Adrenal gland (tissue), 9 donors: ENCODE measurements at regions not wholly inside any gene's neighbourhood (a gene's known extent, or its start where the extent isn't known, plus 50 kb on each side); places are given as distances from the start of the nearest gene placed in this dataset.

Source experiments
- DNase-seq, 7 donors: peaks; one replicate each; pipeline ENCODE4 v3.0.0-alpha.2; 2019 to 2020
- H3K27ac ChIP-seq, 5 donors: fragments of 200-600 bp; sonication (generic) in 4 of 5; 1 replicate in 3 of 5; 2 replicates in 2 of 5; pipeline versions ENCODE4 v1.5.1 to v1.8.0; 2016 to 2020; ENCODE audit warnings: mild to moderate bottlenecking in 1 of 5
- H3K27me3 ChIP-seq: fragments of 200-600 bp; 2 replicates; pipeline ENCODE4 v1.8.0; 2021
- H3K36me3 ChIP-seq, 2 donors: fragments of 200-600 bp; replicated peaks in 1 of 2; 1 replicate in 1 of 2; 2 replicates in 1 of 2; pipeline versions ENCODE4 v1.5.1 to v1.8.0; 2018 to 2022
- H3K4me1 ChIP-seq, 2 donors: fragments of 200-600 bp; replicated peaks in 1 of 2; 1 replicate in 1 of 2; 2 replicates in 1 of 2; pipeline versions ENCODE4 v1.5.1 to v1.8.0; 2018 to 2021
- H3K4me3 ChIP-seq, 4 donors: fragments of 200-600 bp; sonication (generic) in 3 of 4; one replicate each; pipeline ENCODE4 v1.5.1; 2016 to 2018
- H3K9me3 ChIP-seq, 3 donors: fragments of 200-600 bp; sonication (generic) in 1 of 3; replicated peaks in 1 of 3; 1 replicate in 2 of 3; 2 replicates in 1 of 3; pipeline versions ENCODE4 v1.5.1 to v1.8.0; 2016 to 2021
- CTCF ChIP-seq, 6 experiments: fragments of 450-650 bp in 4 of 6; fragments of 200-600 bp in 2 of 6; sonication (generic) in 1 of 6; IDR thresholded peaks; 1 replicate in 5 of 6; 2 replicates in 1 of 6; pipeline versions ENCODE4 v1.5.1 to v1.8.0; 2016 to 2021; ENCODE audit warnings: antibody characterized with exemption in 6 of 6, mild to moderate bottlenecking in 2 of 6, moderate library complexity in 1 of 6
- POLR2A ChIP-seq, 2 donors: fragments of 450-650 bp; IDR thresholded peaks; one replicate each; pipeline ENCODE4 v1.6.1; 2017; ENCODE audit warnings: antibody characterized with exemption in 2 of 2, mild to moderate bottlenecking in 2 of 2, moderate library complexity in 1 of 2
- WGBS, 4 donors: extraction: QIAGEN DNeasy Blood & Tissue Kit in 2 of 4; methylation state at CpG; one replicate each; pipeline versions ENCODE4 v1.1.5 to v1.1.7; 2013 to 2017; 5-methylcytosine and 5-hydroxymethylcytosine counted together
- intact Hi-C, 2 donors: fragments of 100-400 bp; cut with DNase I; formaldehyde crosslinking; loops; one replicate each; pipeline versions ENCODE4 v1.14.1 to v1.15.0; 2022 to 2023
- donor health status: healthy with polysubstance abuse.
- donor health status: Bipolar disorder and iron deficiency.
- donor health status: DM: yes; HTN: yes; CAD: no.
- donor health status: DM: no; HTN: no; CAD: no.
- donor health status: DM: no; HTN: no; CAD: no.

- Histone ChIP-seq H3K27me3 (no peaks in the 10 kb centered on the region), H3K36me3 (no peaks in the 10 kb centered on the region), H3K27ac (no peak overlapping the region), H3K4me3 (no peak overlapping the region), H3K4me1 (no peaks in the 10 kb centered on the region), H3K9me3 (no peaks in the 10 kb centered on the region)
- intact Hi-C loops: no loop called here
- 59 to 62% (median 61%) methylated on average over 4 of the region's 4 CpGs for WGBS, 4 donors
- no peak for DNase-seq
- TF ChIP-seq POLR2A (IDR thresholded peaks at IDR 0.05) (no peak), CTCF (IDR thresholded peaks at IDR 0.05) (no peak)
Observed at GRCh38 chr7:86149024-86149665, 494.6 kb upstream of the GRM3 start.

- H3K4me1 ChIP-seq: no peaks in the 10 kb centered on the region
- H3K9me3 ChIP-seq: no peaks in the 10 kb centered on the region
- H3K27me3 ChIP-seq: no peaks in the 10 kb centered on the region
- DNase-seq: no peak
- intact Hi-C loops: no loop called here
- TF ChIP-seq CTCF (IDR thresholded peaks at IDR 0.05): no peak
- no peak for TF ChIP-seq POLR2A (IDR thresholded peaks at IDR 0.05)
- WGBS, 4 donors: 57 to 76% (median 63%) methylated on average over 2 of the region's 2 CpGs
- H3K4me3 ChIP-seq: no peak overlapping the region
- H3K36me3 ChIP-seq: no peaks in the 10 kb centered on the region
- H3K27ac ChIP-seq: no peak overlapping the region
Observed at GRCh38 chr7:86148501-86148900, 495.2 kb upstream of the GRM3 start.

GRCh38 chr7:86137343-86137742 lies 506.4 kb upstream of the GRM3 start:
- intact Hi-C loops: no loop called here
- TF ChIP-seq CTCF (IDR thresholded peaks at IDR 0.05): no peak
- TF ChIP-seq POLR2A (IDR thresholded peaks at IDR 0.05): no peak

GRCh38 chr7:86130268-86130667 lies 513.4 kb upstream of the GRM3 start:
- no peak overlapping the region for H3K4me3 ChIP-seq
- no peak for TF ChIP-seq POLR2A (IDR thresholded peaks at IDR 0.05)
- no peak for TF ChIP-seq CTCF (IDR thresholded peaks at IDR 0.05)
- no peaks in the 10 kb centered on the region for H3K27me3 ChIP-seq
- intact Hi-C loops: no loop called here
- H3K27ac ChIP-seq: no peak overlapping the region
- H3K36me3 ChIP-seq: no peaks in the 10 kb centered on the region
- H3K9me3 ChIP-seq: peaks cover 0 to 4% (median 0%) of the 10 kb centered on the region in 3 donors
- WGBS, 4 donors: 87 to 95% (median 89%) methylated on average over 8 to 10 of the region's 10 CpGs
- no peak for DNase-seq
- H3K4me1 ChIP-seq: no peaks in the 10 kb centered on the region

More at GRCh38 chr7:86137343-86137742, 506.4 kb upstream of the GRM3 start:
- peaks cover 0 to 4% (median 0%) of the 10 kb centered on the region in 3 donors for H3K9me3 ChIP-seq
- no peaks in the 10 kb centered on the region for H3K36me3 ChIP-seq
- DNase-seq: no peak
- no peaks in the 10 kb centered on the region for H3K27me3 ChIP-seq
- no peak overlapping the region for H3K4me3 ChIP-seq
- H3K4me1 ChIP-seq: no peaks in the 10 kb centered on the region
- H3K27ac ChIP-seq: no peak overlapping the region
